Mesothelial cell of epicardium (in vitro differentiated cells): ENCODE measurements at regions not wholly inside any gene's neighbourhood (a gene's known extent, or its start where the extent isn't known, plus 50 kb on each side); places are given as distances from the start of the nearest gene placed in this dataset.

ENCODE experiments used
- DNase-seq, 2 experiments: peaks; one replicate each; pipeline ENCODE4 v3.0.0; 2021; ENCODE audit warnings: low spot score in 2 of 2; ENCODE audit not compliant: unreplicated experiment in 2 of 2
- H3K27ac Mint-ChIP-seq: 2 replicates; pipeline ENCODE4 v1.8.0; 2021; ENCODE audit warnings: mixed read lengths
- H3K27me3 Mint-ChIP-seq: 2 replicates; pipeline ENCODE4 v1.8.0; 2021; ENCODE audit warnings: low read depth, mixed read lengths
- H3K36me3 Mint-ChIP-seq: 2 replicates; pipeline ENCODE4 v1.8.0; 2021; ENCODE audit warnings: mixed read lengths
- H3K4me1 Mint-ChIP-seq: 2 replicates; pipeline ENCODE4 v1.8.0; 2021; ENCODE audit warnings: mixed read lengths
- H3K4me3 Mint-ChIP-seq: 2 replicates; pipeline ENCODE4 v1.8.0; 2021; ENCODE audit warnings: mild to moderate bottlenecking, moderate library complexity, mixed read lengths
- H3K9me3 Mint-ChIP-seq: 2 replicates; pipeline ENCODE4 v1.8.0; 2021; ENCODE audit warnings: mixed read lengths
- TF ChIP-seq, protein P1 (sequence below): fragments of 200-600 bp; sonication (generic); IDR thresholded peaks from one replicate; pipeline ENCODE4 v1.5.0; 2021; ENCODE audit warnings: antibody characterized with exemption; ENCODE audit not compliant: unreplicated experiment

DNA sequence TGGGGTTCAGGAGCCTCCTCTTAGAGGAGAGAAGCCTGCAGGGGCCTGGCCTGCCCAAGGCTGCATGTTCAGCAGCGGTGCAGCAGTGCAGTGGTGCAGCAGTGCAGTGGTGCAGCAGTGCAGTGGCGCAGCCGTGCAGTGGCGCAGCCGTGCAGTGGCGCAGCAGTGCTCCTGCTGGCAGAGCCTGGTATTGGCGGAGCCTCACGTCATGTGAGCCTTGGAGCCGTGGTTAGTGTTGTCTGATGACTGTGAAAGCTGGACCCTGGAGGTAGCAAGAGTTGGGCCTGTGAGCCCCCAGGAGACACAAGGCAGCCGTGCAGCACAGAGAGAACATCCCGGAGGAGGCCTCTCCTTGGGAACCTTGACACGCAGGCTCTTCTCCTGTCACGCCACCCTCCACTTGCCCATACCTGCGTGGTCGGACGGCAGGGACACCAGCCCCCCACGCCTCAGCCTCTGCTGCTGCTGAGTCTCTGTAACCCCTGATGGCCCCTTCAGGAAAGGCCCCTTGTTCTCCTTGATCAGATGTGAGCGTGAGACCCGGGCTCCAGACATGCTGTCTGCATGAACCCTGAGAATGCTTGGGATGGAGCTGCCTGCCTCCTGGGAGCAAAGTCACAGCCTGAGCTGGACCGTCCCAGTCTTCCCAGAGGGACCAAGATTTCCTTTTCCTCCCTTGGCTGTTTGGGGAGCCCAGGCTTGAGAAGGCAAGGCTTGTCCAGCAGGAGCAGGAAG, 193.7 kb downstream of the KIF26A start:
- TF ChIP-seq, protein P1, sequence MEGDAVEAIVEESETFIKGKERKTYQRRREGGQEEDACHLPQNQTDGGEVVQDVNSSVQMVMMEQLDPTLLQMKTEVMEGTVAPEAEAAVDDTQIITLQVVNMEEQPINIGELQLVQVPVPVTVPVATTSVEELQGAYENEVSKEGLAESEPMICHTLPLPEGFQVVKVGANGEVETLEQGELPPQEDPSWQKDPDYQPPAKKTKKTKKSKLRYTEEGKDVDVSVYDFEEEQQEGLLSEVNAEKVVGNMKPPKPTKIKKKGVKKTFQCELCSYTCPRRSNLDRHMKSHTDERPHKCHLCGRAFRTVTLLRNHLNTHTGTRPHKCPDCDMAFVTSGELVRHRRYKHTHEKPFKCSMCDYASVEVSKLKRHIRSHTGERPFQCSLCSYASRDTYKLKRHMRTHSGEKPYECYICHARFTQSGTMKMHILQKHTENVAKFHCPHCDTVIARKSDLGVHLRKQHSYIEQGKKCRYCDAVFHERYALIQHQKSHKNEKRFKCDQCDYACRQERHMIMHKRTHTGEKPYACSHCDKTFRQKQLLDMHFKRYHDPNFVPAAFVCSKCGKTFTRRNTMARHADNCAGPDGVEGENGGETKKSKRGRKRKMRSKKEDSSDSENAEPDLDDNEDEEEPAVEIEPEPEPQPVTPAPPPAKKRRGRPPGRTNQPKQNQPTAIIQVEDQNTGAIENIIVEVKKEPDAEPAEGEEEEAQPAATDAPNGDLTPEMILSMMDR: peak; percentile 36
- no peaks in the 10 kb centered on the region for H3K36me3 Mint-ChIP-seq
- no peaks in the 10 kb centered on the region for H3K4me1 Mint-ChIP-seq
- peak in 1 of 2 experiments; percentile 22 for DNase-seq
- peaks cover 20% of the 10 kb centered on the region for H3K9me3 Mint-ChIP-seq
- H3K4me3 Mint-ChIP-seq: no peak overlapping the region
- H3K27ac Mint-ChIP-seq: no peak overlapping the region
- peaks cover 12% of the 10 kb centered on the region for H3K27me3 Mint-ChIP-seq

DNA sequence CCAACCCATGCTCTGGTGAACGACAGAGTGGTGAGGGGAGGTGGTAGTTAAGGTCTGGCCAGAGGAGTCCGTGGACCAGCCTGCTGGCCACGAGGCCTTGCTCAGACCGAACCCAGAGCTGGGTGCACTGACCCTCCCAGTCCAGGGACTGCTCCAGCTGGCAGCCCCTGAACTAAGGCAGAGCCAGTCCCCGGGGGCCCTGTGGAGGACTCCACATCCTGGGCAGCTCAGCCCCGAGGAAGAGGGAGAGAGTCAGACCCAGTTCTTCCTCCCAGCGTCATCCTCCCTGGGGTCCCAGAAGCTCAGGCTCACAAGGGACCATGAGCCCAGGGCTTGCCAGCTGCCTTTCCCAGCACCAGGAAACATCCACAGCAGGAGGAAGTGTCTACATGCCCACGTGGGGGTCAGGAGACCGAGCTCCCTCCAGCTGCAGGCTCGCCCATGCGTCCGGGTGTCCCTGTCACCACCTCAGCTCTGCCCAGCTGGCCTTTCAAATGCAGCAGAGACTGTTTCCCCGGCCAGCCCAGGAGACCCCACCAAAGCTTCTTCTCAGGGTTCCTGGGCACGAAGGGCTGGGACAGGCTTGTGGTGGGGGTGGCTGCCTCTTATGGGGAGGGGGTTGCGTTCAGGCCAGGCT, 194.4 kb downstream of the KIF26A start:
- H3K4me1 Mint-ChIP-seq: no peaks in the 10 kb centered on the region
- no peak overlapping the region for H3K27ac Mint-ChIP-seq
- peaks cover 20% of the 10 kb centered on the region for H3K9me3 Mint-ChIP-seq
- peak in 1 of 2 experiments; percentile 32 for DNase-seq
- H3K4me3 Mint-ChIP-seq: no peak overlapping the region
- TF ChIP-seq, protein P1: no peak
- peaks cover 17% of the 10 kb centered on the region for H3K27me3 Mint-ChIP-seq
- H3K36me3 Mint-ChIP-seq: no peaks in the 10 kb centered on the region

DNA sequence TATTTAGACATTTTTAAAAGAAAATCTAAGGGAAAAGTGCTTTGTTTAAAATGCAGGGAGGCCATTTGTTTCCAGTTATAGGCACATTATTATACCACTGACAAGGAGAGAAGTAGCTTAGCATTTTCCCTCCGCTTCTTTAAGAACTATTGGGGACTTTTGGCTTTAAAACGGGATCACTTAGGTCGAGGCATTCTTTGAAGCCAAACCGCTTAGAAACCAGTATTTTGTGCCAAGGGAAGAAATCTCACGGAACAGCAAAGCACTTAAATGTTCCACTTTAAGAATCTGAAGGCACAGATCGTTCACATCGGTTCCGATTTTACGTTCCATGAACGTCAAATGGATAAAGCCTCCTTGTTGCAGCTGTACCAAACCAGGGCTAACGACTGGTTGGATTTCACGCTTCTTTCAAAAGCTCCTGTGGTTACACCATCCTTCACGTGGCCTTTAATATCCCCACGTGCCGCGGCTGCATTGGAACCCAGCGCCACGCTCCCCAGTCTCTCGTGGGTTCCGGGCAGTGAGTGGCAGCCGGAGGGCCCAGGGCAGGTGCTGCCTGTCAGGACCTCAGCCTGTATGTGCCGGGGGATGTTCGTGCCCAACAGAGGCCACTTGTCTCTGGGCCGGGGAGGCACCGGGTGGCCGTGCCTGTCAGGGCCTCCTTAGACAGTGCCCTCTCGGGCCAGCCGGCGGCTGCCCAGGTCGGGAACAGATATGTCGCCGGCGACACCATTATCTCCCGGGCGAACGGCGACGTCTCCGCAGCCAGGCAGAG, 195.4 kb downstream of the KIF26A start:
- no peak overlapping the region for H3K27ac Mint-ChIP-seq
- DNase-seq: peak in 1 of 2 experiments; percentile 26
- no peaks in the 10 kb centered on the region for H3K36me3 Mint-ChIP-seq
- no peak overlapping the region for H3K4me3 Mint-ChIP-seq
- TF ChIP-seq, protein P1: no peak
- peaks cover 26% of the 10 kb centered on the region for H3K27me3 Mint-ChIP-seq
- H3K4me1 Mint-ChIP-seq: no peaks in the 10 kb centered on the region
- H3K9me3 Mint-ChIP-seq: peaks cover 31% of the 10 kb centered on the region

DNA sequence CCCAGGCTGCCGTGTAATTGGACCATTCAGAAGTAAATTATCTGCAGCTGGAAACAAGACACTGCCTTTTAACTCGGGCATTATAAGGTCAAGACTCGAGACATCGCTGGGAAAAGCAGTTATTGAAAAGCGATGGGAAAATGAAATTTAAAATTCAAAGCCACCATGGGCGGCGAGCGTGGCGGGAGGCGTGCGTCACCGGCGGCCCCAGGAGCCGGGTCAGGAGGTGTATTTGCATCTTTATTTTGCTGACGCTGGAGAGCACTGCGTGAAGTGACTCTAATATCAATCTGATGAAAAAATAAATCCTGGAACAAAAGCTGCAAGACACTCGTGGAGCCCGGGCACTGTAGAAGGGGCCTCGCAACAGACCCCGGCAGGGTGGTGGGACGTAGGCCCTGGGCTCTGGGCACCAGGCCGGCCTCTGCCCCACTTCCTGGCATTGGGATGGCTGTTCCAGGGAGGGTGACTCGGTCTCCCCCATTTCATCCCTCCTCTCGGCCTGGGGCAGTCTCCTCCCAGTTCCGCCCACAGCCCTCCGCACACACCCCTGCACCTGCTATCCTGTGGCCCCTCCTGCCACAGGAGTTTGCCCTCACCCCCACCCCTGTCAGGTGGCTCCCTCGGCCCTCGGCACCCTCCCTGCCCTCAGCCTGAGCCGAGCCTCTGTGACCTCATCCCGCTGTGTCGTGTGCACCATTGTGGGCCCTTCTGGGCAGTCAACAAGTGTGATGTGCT, 196.2 kb downstream of the KIF26A start:
- Mint-ChIP-seq H3K27ac (no peak overlapping the region), H3K36me3 (no peaks in the 10 kb centered on the region), H3K4me1 (no peaks in the 10 kb centered on the region), H3K4me3 (no peak overlapping the region), H3K9me3 (peaks cover 28% of the 10 kb centered on the region), H3K27me3 (peaks cover 32% of the 10 kb centered on the region)
- DNase-seq: peak in 1 of 2 experiments; percentile 25
- TF ChIP-seq, protein P1: no peak

DNA sequence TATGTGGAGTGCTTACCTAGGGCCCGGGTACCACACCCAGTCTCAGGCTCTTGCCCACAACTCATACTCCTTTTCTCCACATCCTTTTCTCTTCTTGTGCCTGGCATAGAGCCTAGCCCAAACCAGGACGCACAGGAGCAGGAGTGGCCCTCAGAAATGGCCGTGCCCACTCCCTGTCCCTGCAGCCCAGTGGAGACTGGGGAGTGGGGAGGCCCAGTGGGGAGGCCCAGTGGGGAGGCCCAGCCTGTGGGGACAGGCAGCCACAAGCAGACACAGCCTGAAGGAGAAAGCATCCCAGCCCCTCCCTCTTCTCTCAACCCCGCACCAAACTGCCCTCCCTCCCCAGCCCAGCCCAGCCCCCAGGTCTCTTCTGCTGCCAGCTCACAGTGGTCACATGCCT, 196.8 kb downstream of the KIF26A start:
- H3K36me3 Mint-ChIP-seq: no peaks in the 10 kb centered on the region
- no peak for DNase-seq
- H3K9me3 Mint-ChIP-seq: peaks cover 23% of the 10 kb centered on the region
- H3K27ac Mint-ChIP-seq: no peak overlapping the region
- H3K27me3 Mint-ChIP-seq: peaks cover 37% of the 10 kb centered on the region
- H3K4me1 Mint-ChIP-seq: no peaks in the 10 kb centered on the region
- TF ChIP-seq, protein P1: no peak
- no peak overlapping the region for H3K4me3 Mint-ChIP-seq
